ENCODE measurements at regions not wholly inside any gene's neighbourhood (a gene's known extent, or its start where the extent isn't known, plus 50 kb on each side); places are given as distances from the start of the nearest gene placed in this dataset.

DNA sequence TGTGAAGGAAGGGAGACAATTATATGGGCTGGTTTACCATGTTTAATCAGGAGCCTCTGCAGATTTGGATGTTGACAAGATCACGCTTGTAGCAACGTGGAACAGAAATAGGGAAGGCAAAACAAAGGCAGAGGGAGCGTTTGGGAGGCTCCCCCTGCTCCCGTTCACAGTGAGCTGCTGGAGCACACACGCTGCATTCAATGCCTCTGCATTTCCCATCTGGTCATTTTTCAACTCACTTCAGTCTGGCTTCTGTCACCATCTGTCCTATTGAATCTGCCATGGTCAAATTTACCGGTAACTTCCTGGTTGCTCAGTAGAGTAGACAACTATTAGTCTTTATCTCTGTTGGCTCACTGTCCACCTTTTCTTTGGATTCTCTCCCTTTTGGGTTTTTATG, 91.0 kb downstream of the NHLRC3 start:
- TF ChIP-seq, protein P1, sequence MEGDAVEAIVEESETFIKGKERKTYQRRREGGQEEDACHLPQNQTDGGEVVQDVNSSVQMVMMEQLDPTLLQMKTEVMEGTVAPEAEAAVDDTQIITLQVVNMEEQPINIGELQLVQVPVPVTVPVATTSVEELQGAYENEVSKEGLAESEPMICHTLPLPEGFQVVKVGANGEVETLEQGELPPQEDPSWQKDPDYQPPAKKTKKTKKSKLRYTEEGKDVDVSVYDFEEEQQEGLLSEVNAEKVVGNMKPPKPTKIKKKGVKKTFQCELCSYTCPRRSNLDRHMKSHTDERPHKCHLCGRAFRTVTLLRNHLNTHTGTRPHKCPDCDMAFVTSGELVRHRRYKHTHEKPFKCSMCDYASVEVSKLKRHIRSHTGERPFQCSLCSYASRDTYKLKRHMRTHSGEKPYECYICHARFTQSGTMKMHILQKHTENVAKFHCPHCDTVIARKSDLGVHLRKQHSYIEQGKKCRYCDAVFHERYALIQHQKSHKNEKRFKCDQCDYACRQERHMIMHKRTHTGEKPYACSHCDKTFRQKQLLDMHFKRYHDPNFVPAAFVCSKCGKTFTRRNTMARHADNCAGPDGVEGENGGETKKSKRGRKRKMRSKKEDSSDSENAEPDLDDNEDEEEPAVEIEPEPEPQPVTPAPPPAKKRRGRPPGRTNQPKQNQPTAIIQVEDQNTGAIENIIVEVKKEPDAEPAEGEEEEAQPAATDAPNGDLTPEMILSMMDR (IDR thresholded peaks at IDR 0.05; ENCODE audit: insufficient read depth, low read length, poor library complexity, severe bottlenecking) = no peak
- no peak for TF ChIP-seq EZH2phosphoT487 (conservative IDR thresholded peaks at IDR 0.05; ENCODE audit: low read length)

Measured in SU-DHL-6 (cell line).